Fibroblast of villous mesenchyme (primary cell): ENCODE measurements at regions not wholly inside any gene's neighbourhood (a gene's known extent, or its start where the extent isn't known, plus 50 kb on each side); places are given as distances from the start of the nearest gene placed in this dataset.

Source experiments
- DNase-seq: peaks from one replicate; pipeline ENCODE4 v3.0.0-alpha.2; 2010; ENCODE audit warnings: low read depth
- H3K4me3 ChIP-seq: 2 replicates; pipeline ENCODE4 v1.5.1; 2011; ENCODE audit warnings: low read depth, mild to moderate bottlenecking, low read length
- CTCF ChIP-seq: IDR thresholded peaks from 2 replicates; pipeline ENCODE4 v1.5.1; 2012; ENCODE audit warnings: low read depth, mild to moderate bottlenecking, low read length; ENCODE audit not compliant: insufficient read depth

- TF ChIP-seq CTCF, result no peak
- no peak for DNase-seq
- H3K4me3 ChIP-seq, result no peak overlapping the region
Measured at GRCh38 chr3:55247666-55248065, 239.4 kb downstream of the WNT5A start.

DNA sequence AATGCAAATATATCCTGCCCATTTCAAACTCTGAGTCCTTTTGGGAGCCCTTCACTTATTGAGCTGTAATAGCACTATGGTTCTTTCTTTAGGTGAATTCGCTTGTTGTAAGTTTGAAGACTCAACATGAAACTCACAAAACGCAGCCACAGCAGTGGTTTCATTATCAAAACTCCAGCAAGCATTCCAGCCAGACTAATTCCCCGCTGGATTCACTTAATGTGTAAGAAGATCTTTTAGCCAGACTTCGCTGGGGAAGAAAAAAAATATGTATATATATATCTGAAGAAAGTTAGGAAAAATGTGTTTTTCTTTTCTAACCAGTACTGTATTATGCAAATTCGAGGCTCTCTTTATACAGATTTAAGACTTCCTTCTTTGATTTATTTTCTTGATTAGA, 241.1 kb downstream of the WNT5A start:
- peak overlapping the region; percentile 45 for H3K4me3 ChIP-seq
- DNase-seq, result peak; percentile 73
- TF ChIP-seq CTCF, result no peak

GRCh38 chr3:55245351-55245750, 241.8 kb downstream of the WNT5A start:
- no peak for TF ChIP-seq CTCF
- no peak overlapping the region for H3K4me3 ChIP-seq
- no peak for DNase-seq

GRCh38 chr3:55244247-55244646, 242.9 kb downstream of the WNT5A start:
- no peak overlapping the region for H3K4me3 ChIP-seq
- no peak for TF ChIP-seq CTCF
- no peak for DNase-seq

GRCh38 chr3:55243678-55244077, 243.4 kb downstream of the WNT5A start:
- TF ChIP-seq CTCF, result no peak
- H3K4me3 ChIP-seq, result no peak overlapping the region
- DNase-seq, result no peak

GRCh38 chr3:55242921-55243320, 244.2 kb downstream of the WNT5A start:
- H3K4me3 ChIP-seq, result no peak overlapping the region
- no peak for DNase-seq
- TF ChIP-seq CTCF, result no peak

- TF ChIP-seq CTCF, result no peak
- no peak for DNase-seq
- H3K4me3 ChIP-seq, result no peak overlapping the region
Measured at GRCh38 chr3:55241098-55241497, 246.0 kb downstream of the WNT5A start.
